A549 (cell line): ENCODE measurements at regions not wholly inside any gene's neighbourhood (a gene's known extent, or its start where the extent isn't known, plus 50 kb on each side); places are given as distances from the start of the nearest gene placed in this dataset.

ENCODE experiments used
- EHMT2 ChIP-seq: fragments of 200-600 bp; sonication (generic); IDR thresholded peaks from 2 replicates; pipeline ENCODE4 v1.6.1; 2016; ENCODE audit warnings: antibody characterized with exemption, low read depth, mild to moderate bottlenecking, moderate library complexity
- ESRRA ChIP-seq: fragments of 150-350 bp; IDR thresholded peaks from 2 replicates; pipeline ENCODE4 v1.6.1; 2014; ENCODE audit warnings: mild to moderate bottlenecking, low read length, borderline replicate concordance
- KDM5A ChIP-seq: fragments of 200-600 bp; sonication (generic); IDR thresholded peaks from 2 replicates; pipeline ENCODE4 v1.6.1; 2016; ENCODE audit warnings: antibody characterized with exemption, mild to moderate bottlenecking
- MAFK ChIP-seq: fragments of 450-650 bp; IDR thresholded peaks from 2 replicates; pipeline ENCODE4 v1.6.1; 2014; ENCODE audit not compliant: partially characterized antibody
- POLR2A ChIP-seq: IDR thresholded peaks from 2 replicates; pipeline ENCODE4 v1.6.1; 2012; ENCODE audit warnings: mild to moderate bottlenecking, low read length
- RAD21 ChIP-seq, 2 experiments: fragments of >200 bp in 1 of 2; sonication (Bioruptor Twin) in 1 of 2; formaldehyde crosslinking in 1 of 2; IDR thresholded peaks in 1 of 2; conservative IDR thresholded peaks in 1 of 2; 2 replicates in 1 of 2; 3 replicates in 1 of 2; pipeline ENCODE4 v1.6.1; 2012 to 2018; ENCODE audit warnings: inconsistent platforms in 1 of 2
- ZSCAN20 ChIP-seq: fragments of 250-450 bp; sonication (Bioruptor Pico); IDR thresholded peaks from 2 replicates; pipeline ENCODE4 v1.8.0; 2022; ENCODE audit warnings: mild to moderate bottlenecking, moderate library complexity
- TF ChIP-seq, protein P1 (sequence below): fragments of >200 bp; sonication (Bioruptor Twin); formaldehyde crosslinking; IDR thresholded peaks from 3 replicates; pipeline ENCODE4 v1.5.1; 2016

DNA sequence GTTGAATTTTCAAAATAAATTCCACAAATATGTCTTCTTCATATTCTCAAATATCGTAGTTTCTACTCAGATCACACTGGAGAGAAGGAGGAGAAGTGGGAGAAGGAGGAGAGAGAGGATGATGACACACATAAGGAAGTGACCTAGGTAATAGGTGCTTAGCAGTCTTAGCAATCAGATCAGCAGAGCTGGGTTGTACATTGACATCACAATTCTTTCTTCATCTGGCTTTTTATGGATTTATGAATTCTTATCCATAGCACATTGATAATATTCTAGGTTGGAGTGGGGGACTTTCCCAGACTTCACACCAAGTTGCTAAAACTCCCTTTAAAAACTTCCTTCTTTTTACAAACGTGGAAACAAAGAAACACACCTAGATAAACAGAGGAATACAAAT is 86.9 kb downstream of the FGF9 start:
- TF ChIP-seq, protein P1, sequence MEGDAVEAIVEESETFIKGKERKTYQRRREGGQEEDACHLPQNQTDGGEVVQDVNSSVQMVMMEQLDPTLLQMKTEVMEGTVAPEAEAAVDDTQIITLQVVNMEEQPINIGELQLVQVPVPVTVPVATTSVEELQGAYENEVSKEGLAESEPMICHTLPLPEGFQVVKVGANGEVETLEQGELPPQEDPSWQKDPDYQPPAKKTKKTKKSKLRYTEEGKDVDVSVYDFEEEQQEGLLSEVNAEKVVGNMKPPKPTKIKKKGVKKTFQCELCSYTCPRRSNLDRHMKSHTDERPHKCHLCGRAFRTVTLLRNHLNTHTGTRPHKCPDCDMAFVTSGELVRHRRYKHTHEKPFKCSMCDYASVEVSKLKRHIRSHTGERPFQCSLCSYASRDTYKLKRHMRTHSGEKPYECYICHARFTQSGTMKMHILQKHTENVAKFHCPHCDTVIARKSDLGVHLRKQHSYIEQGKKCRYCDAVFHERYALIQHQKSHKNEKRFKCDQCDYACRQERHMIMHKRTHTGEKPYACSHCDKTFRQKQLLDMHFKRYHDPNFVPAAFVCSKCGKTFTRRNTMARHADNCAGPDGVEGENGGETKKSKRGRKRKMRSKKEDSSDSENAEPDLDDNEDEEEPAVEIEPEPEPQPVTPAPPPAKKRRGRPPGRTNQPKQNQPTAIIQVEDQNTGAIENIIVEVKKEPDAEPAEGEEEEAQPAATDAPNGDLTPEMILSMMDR: no peak
- TF ChIP-seq ESRRA: no peak
- no peak for TF ChIP-seq EHMT2
- no peak for TF ChIP-seq POLR2A
- TF ChIP-seq KDM5A: no peak
- TF ChIP-seq MAFK: no peak
- TF ChIP-seq ZSCAN20 (CRISPR knock-in tag): no peak
- no peak for TF ChIP-seq RAD21 (conservative IDR thresholded peaks at IDR 0.05 in 1 of 2, IDR thresholded peaks at IDR 0.05 in 1 of 2)
